Pancreas (tissue), 10 donors: ENCODE measurements at regions not wholly inside any gene's neighbourhood (a gene's known extent, or its start where the extent isn't known, plus 50 kb on each side); places are given as distances from the start of the nearest gene placed in this dataset.

Experiments used
- ATAC-seq, 4 donors: fragments of 200-7000 bp; cut with Tn5 transposase; one replicate each; pipeline versions ENCODE4 v1.8.0 to v1.9.1; 2020; ENCODE audit warnings: mild to moderate bottlenecking in 4 of 4, moderate library complexity in 4 of 4
- DNase-seq, 6 donors: peaks; one replicate each; pipeline ENCODE4 v3.0.0-alpha.2; 2020
- FAIRE-seq: peaks from 2 replicates; lab custom pipeline; 2012; peaks lifted over from hg19 to GRCh38; lab: Jason Lieb, UNC
- H3K27ac ChIP-seq, 4 donors: fragments of 200-600 bp; sonication (generic); 1 replicate in 3 of 4; 2 replicates in 1 of 4; pipeline versions ENCODE4 v1.5.0 to v1.8.0; 2020
- H3K27me3 ChIP-seq, 4 donors: fragments of 200-600 bp; one replicate each; pipeline ENCODE4 v1.8.0; 2021
- H3K36me3 ChIP-seq, 3 donors: fragments of 200-600 bp; sonication (generic) in 1 of 3; one replicate each; pipeline versions ENCODE4 v1.5.0 to v1.8.0; 2020 to 2021
- H3K4me1 ChIP-seq, 3 donors: fragments of 200-600 bp; one replicate each; pipeline ENCODE4 v1.8.0; 2021
- H3K4me3 ChIP-seq, 4 donors: fragments of 200-600 bp; sonication (generic) in 2 of 4; one replicate each; pipeline versions ENCODE4 v1.5.0 to v1.8.0; 2020 to 2021
- H3K9me3 ChIP-seq, 4 donors: fragments of 200-600 bp; one replicate each; pipeline ENCODE4 v1.8.0; 2021
- WGBS, 2 donors: extraction: QIAGEN DNeasy Blood & Tissue Kit; methylation state at CpG; one replicate each; pipeline ENCODE4 v1.1.7; 2013; 5-methylcytosine and 5-hydroxymethylcytosine counted together
- intact Hi-C, 3 donors: fragments of 100-400 bp; cut with DNase I; formaldehyde crosslinking; loops; one replicate each; pipeline versions ENCODE4 v1.11.1 to v1.14.2; 2022
- TF ChIP-seq, protein P1 (sequence below), 4 donors: fragments of 200-600 bp; sonication (generic) in 3 of 4; IDR thresholded peaks; one replicate each; pipeline versions ENCODE4 v1.5.0 to v1.8.0; 2021; ENCODE audit warnings: antibody characterized with exemption in 4 of 4
- donor health status: healthy with polysubstance abuse.
- donor health status: DM: no; HTN: no; CAD: no; lungs with moderate emphysema.
- donor health status: DM: no; HTN: no; CAD: no.
- donor health status: control.
- donor health status: control.
- donor health status: Bipolar disorder and iron deficiency.
- donor health status: DM: yes; HTN: yes; CAD: no.
- donor health status: DM: no; HTN: no; CAD: no.
- donor health status: DM: no; HTN: no; CAD: no.
- donor health status: DM: yes; HTN: yes; CAD: no.

- WGBS, 2 donors: 81 to 86% methylated on average over 7 of the region's 7 CpGs
- no peak for FAIRE-seq
- TF ChIP-seq, protein P1, sequence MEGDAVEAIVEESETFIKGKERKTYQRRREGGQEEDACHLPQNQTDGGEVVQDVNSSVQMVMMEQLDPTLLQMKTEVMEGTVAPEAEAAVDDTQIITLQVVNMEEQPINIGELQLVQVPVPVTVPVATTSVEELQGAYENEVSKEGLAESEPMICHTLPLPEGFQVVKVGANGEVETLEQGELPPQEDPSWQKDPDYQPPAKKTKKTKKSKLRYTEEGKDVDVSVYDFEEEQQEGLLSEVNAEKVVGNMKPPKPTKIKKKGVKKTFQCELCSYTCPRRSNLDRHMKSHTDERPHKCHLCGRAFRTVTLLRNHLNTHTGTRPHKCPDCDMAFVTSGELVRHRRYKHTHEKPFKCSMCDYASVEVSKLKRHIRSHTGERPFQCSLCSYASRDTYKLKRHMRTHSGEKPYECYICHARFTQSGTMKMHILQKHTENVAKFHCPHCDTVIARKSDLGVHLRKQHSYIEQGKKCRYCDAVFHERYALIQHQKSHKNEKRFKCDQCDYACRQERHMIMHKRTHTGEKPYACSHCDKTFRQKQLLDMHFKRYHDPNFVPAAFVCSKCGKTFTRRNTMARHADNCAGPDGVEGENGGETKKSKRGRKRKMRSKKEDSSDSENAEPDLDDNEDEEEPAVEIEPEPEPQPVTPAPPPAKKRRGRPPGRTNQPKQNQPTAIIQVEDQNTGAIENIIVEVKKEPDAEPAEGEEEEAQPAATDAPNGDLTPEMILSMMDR (IDR thresholded peaks at IDR 0.05): no peak
- no peak for DNase-seq
- no peaks in the 10 kb centered on the region for H3K4me1 ChIP-seq
- H3K4me3 ChIP-seq: no peak overlapping the region
- intact Hi-C loops: no loop called here
- H3K36me3 ChIP-seq: no peaks in the 10 kb centered on the region
- H3K9me3 ChIP-seq: no peaks in the 10 kb centered on the region
- no peak for ATAC-seq
- H3K27me3 ChIP-seq: no peaks in the 10 kb centered on the region
- H3K27ac ChIP-seq: no peak overlapping the region
Observed at GRCh38 chr4:187332141-187332540, 608.5 kb upstream of the FAT1 start.

GRCh38 chr4:187333151-187333550 is 609.5 kb upstream of the FAT1 start:
- intact Hi-C loops: no loop called here
- 83 to 86% methylated on average over 4 of the region's 4 CpGs for WGBS, 2 donors
- Histone ChIP-seq H3K4me1 (no peaks in the 10 kb centered on the region), H3K36me3 (no peaks in the 10 kb centered on the region), H3K27ac (no peak overlapping the region), H3K9me3 (no peaks in the 10 kb centered on the region), H3K4me3 (no peak overlapping the region), H3K27me3 (no peaks in the 10 kb centered on the region)
- FAIRE-seq (no peak), ATAC-seq (no peak), DNase-seq (no peak)
- TF ChIP-seq, protein P1 (IDR thresholded peaks at IDR 0.05): no peak

- FAIRE-seq (no peak), DNase-seq (no peak), ATAC-seq (no peak)
- intact Hi-C loops: no loop called here
- WGBS, 2 donors: 90 to 96% methylated on average over 13 of the region's 13 CpGs
- Histone ChIP-seq H3K27ac (no peak overlapping the region), H3K4me1 (no peaks in the 10 kb centered on the region), H3K9me3 (no peaks in the 10 kb centered on the region), H3K4me3 (no peak overlapping the region), H3K36me3 (no peaks in the 10 kb centered on the region), H3K27me3 (no peaks in the 10 kb centered on the region)
- TF ChIP-seq, protein P1 (IDR thresholded peaks at IDR 0.05): no peak
Observed at GRCh38 chr4:187335339-187335738, 611.7 kb upstream of the FAT1 start.

DNA sequence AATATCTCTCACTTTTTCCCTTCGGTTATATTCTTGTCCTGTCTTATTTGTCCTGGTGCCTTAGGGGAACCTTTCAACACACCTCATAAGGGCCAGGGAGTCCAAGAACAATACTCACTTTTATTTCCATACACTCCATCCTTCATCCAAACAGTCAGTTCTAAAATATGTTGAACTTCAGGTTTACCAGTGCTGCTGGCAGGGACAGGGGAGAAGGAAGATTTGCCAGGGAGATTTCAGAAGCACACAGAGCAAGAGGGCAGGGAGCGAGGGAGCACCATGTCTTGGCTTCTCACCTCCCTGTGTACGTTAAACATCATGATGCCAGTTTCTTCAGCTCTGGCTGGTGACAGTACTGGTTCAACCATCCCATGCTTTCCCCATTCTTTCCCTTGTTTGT is 631.1 kb upstream of the FAT1 start:
- Histone ChIP-seq H3K27ac (no peak overlapping the region), H3K9me3 (no peaks in the 10 kb centered on the region), H3K4me3 (no peak overlapping the region), H3K27me3 (no peaks in the 10 kb centered on the region), H3K36me3 (no peaks in the 10 kb centered on the region), H3K4me1 (no peaks in the 10 kb centered on the region)
- WGBS, 2 donors: 33 to 42% methylated on average over 3 of the region's 3 CpGs
- no peak for ATAC-seq
- no peak for FAIRE-seq
- TF ChIP-seq, protein P1 (IDR thresholded peaks at IDR 0.05): no peak
- no peak for DNase-seq
- intact Hi-C loops: no loop called here

DNA sequence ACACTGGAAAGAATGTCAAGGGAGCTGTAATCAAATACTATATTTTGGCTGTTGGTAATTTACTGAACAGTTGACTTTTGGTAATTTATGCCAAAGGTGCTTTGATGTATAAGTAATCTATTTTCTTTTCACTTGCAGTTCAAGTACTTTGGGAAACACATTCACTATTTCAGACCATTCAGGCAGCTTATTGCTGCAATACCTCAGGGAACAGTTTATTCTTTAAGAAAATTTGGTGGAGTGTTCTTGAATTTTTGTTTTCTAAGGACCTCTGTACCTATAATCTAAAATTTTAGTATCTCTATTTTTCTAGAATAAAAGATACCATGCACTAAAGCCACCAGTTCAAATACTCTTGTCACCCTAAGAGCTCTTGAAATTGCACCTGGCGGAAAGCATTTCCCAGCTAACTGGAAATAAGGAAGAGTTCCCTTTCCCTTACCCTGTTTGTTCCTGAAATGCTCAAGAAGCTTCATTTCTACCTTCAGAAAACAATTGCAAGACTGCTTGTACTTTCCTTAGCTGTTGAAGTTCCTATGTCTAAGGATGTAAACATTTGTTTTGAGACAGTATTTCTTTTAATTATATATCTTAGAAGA is 633.5 kb upstream of the FAT1 start:
- WGBS, 2 donors: 97% methylated on average over 1 of the region's 1 CpG
- Histone ChIP-seq H3K4me1 (no peaks in the 10 kb centered on the region), H3K9me3 (no peaks in the 10 kb centered on the region), H3K27ac (no peak overlapping the region), H3K4me3 (no peak overlapping the region), H3K27me3 (no peaks in the 10 kb centered on the region), H3K36me3 (no peaks in the 10 kb centered on the region)
- TF ChIP-seq, protein P1 (IDR thresholded peaks at IDR 0.05): no peak
- intact Hi-C loops: no loop called here
- ATAC-seq (no peak), FAIRE-seq (no peak), DNase-seq (no peak)
